ENCODE measurements at regions not wholly inside any gene's neighbourhood (a gene's known extent, or its start where the extent isn't known, plus 50 kb on each side); places are given as distances from the start of the nearest gene placed in this dataset.

DNA sequence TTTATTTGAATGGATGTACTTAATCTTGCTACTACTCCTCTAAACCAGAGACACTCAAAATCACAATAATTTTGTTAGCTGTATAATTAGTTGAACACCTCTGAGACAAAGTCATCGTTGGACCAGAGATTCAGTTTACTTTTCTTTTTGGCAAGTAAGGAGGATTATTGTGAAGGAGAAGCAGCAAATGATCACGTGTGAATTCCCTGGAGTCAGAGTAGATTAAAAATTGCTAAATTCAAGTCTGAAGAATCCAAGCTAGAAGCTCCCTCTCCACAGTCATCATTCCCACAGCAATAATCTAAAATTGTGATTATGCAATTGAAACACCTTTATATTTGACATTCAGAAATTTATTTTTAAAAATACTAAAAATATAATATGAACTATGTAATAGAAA lies 484.4 kb downstream of the CMPK2 start:
- Histone ChIP-seq H3K36me3 (ENCODE audit: control insufficient read depth, insufficient read depth, low read length) (no peaks in the 10 kb centered on the region), H3K9me3 (ENCODE audit: control insufficient read depth, insufficient read depth, low read depth, low read length) (no peaks in the 10 kb centered on the region), H3K27ac (ENCODE audit: low read length) (no peak overlapping the region), H3K4me3 (ENCODE audit: low read depth in 2 of 2, low read length in 2 of 2) (no peak overlapping the region), H3K27me3 (ENCODE audit: control insufficient read depth, insufficient read depth, low read length) (no peaks in the 10 kb centered on the region), H3K4me1 (ENCODE audit: control insufficient read depth, insufficient read depth, low read length) (no peaks in the 10 kb centered on the region)
- ATAC-seq: no peak
- ChIA-PET POLR2A (no interaction called here), CTCF (no interaction called here)
- TF ChIP-seq SIN3A (IDR thresholded peaks at IDR 0.05; ENCODE audit: borderline replicate concordance, insufficient read depth, low read depth, low read length) (no peak), TCF7L2 (IDR thresholded peaks at IDR 0.05; ENCODE audit: low read depth, low read length) (no peak), CTCF (IDR thresholded peaks at IDR 0.05) (no peak), POLR2AphosphoS5 (IDR thresholded peaks at IDR 0.05; ENCODE audit: low read depth, low read length) (no peak)
- TF ChIP-seq, protein P1, sequence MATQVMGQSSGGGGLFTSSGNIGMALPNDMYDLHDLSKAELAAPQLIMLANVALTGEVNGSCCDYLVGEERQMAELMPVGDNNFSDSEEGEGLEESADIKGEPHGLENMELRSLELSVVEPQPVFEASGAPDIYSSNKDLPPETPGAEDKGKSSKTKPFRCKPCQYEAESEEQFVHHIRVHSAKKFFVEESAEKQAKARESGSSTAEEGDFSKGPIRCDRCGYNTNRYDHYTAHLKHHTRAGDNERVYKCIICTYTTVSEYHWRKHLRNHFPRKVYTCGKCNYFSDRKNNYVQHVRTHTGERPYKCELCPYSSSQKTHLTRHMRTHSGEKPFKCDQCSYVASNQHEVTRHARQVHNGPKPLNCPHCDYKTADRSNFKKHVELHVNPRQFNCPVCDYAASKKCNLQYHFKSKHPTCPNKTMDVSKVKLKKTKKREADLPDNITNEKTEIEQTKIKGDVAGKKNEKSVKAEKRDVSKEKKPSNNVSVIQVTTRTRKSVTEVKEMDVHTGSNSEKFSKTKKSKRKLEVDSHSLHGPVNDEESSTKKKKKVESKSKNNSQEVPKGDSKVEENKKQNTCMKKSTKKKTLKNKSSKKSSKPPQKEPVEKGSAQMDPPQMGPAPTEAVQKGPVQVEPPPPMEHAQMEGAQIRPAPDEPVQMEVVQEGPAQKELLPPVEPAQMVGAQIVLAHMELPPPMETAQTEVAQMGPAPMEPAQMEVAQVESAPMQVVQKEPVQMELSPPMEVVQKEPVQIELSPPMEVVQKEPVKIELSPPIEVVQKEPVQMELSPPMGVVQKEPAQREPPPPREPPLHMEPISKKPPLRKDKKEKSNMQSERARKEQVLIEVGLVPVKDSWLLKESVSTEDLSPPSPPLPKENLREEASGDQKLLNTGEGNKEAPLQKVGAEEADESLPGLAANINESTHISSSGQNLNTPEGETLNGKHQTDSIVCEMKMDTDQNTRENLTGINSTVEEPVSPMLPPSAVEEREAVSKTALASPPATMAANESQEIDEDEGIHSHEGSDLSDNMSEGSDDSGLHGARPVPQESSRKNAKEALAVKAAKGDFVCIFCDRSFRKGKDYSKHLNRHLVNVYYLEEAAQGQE (IDR thresholded peaks at IDR 0.05; ENCODE audit: insufficient read depth in 1 of 2, low read depth in 2 of 2, low read length in 1 of 2): no peak
- DNase-seq (ENCODE audit: low read depth, low spot score): no peak
- no TSS peak for BruUV-seq (replicated peaks)
- in situ Hi-C loops (cut with HindIII; ENCODE audit: low pct_unique_long_range_greater_than_20kb, low sequenced_read_pairs): no loop called here
- intact Hi-C loops (cut with micrococcal nuclease; ENCODE audit: unreplicated experiment): no loop called here

DNA sequence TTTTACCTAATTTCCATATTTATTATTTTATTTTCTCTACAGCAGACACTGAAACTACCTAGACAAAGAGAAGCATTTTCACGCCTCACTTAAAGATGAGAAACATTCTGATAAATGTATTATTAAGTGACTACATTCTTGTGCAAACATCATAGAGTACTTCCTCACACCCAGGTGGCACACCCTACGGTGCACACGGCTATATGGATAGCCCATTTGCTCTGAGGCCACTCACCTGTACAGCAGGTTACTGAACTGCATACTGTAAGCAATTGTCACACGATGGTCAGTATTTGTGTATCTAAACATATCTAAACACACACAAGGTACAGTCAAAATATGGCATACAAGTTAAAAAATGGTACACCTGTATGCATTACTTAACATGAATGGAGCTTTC lies 481.4 kb downstream of the CMPK2 start:
- ATAC-seq (no peak), DNase-seq (ENCODE audit: low read depth, low spot score) (no peak)
- no peaks in the 10 kb centered on the region for H3K9me3 ChIP-seq (ENCODE audit: control insufficient read depth, insufficient read depth, low read depth, low read length)
- ChIA-PET POLR2A (no interaction called here), CTCF (no interaction called here)
- H3K27ac ChIP-seq (ENCODE audit: low read length): no peak overlapping the region
- BruUV-seq (replicated peaks): no TSS peak
- TF ChIP-seq TCF7L2 (IDR thresholded peaks at IDR 0.05; ENCODE audit: low read depth, low read length) (no peak), SIN3A (IDR thresholded peaks at IDR 0.05; ENCODE audit: borderline replicate concordance, insufficient read depth, low read depth, low read length) (no peak), CTCF (IDR thresholded peaks at IDR 0.05) (no peak), POLR2AphosphoS5 (IDR thresholded peaks at IDR 0.05; ENCODE audit: low read depth, low read length) (no peak)
- TF ChIP-seq, protein P1 (IDR thresholded peaks at IDR 0.05; ENCODE audit: insufficient read depth in 1 of 2, low read depth in 2 of 2, low read length in 1 of 2): no peak
- intact Hi-C loops (cut with micrococcal nuclease; ENCODE audit: unreplicated experiment): no loop called here
- no peaks in the 10 kb centered on the region for H3K36me3 ChIP-seq (ENCODE audit: control insufficient read depth, insufficient read depth, low read length)
- no peaks in the 10 kb centered on the region for H3K27me3 ChIP-seq (ENCODE audit: control insufficient read depth, insufficient read depth, low read length)
- in situ Hi-C loops (cut with HindIII; ENCODE audit: low pct_unique_long_range_greater_than_20kb, low sequenced_read_pairs): no loop called here
- H3K4me3 ChIP-seq (ENCODE audit: low read depth in 2 of 2, low read length in 2 of 2): no peak overlapping the region
- no peaks in the 10 kb centered on the region for H3K4me1 ChIP-seq (ENCODE audit: control insufficient read depth, insufficient read depth, low read length)
